Renal cortical epithelial cell (primary cell): ENCODE measurements at regions not wholly inside any gene's neighbourhood (a gene's known extent, or its start where the extent isn't known, plus 50 kb on each side); places are given as distances from the start of the nearest gene placed in this dataset.

Source experiments
- DNase-seq: peaks from one replicate; pipeline ENCODE4 v3.0.0-alpha.2; 2011; ENCODE audit warnings: low read depth

DNA sequence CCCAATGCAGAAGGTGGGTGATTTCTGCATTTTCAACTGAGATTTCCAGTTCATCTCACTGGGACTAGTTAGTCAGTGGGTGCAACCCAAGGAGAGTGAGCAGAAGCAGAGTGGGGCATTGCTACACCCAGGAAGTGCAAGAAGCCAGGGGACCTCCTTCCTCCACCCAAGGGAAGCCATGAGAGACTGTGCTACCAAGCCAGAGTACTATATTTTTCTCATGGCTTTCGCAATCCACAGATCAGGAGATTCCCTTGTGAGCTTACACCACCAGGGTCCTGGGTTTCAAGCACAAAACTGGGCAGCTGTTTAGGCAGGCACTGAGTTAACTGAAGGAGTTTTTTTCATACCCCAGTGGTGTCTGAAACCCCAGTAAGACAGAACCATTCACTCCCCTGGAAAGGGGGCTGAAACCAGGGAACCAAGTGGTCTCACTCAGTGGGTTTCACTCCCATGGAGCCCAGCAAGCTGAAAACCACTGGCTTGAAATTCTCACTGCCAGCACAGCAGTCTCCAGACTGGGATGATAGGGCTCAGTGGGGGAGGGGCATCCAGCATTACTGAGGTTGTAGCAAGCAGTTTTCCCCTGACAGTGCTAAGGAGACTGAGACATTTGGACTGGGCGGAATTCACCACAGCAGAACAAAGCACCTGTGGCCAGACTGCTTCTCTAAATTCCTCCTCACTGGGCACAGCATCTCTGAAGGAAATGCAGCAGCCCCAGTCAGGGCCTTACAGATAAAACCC lies 903.4 kb downstream of the TECRL start:
- no peak for DNase-seq

GRCh38 chr4:63493265-63493664 lies 916.0 kb downstream of the TECRL start:
- no peak for DNase-seq

GRCh38 chr4:63492515-63492914 lies 916.7 kb downstream of the TECRL start:
- DNase-seq: no peak

- DNase-seq: no peak
Measured at GRCh38 chr4:63464393-63464792, 944.9 kb downstream of the TECRL start.

DNA sequence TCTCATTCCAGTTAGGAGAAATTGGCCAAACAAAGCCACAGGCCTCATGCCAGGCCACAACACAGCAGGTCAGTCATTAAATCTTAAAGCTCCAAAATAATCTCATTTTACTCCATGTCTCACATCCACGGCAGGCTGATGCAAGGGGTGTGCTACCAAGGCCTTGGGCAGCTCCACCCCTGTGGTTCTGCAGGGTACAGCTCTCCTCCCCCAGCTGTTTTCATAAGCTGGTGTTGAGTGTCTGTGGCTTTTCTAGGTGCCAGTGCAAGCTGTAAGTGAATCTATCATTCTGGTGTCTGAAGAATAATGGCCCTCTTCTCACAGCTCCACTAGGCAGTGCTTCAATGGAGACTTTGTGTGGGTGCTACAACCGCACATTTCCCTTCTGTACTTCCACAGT lies 949.2 kb downstream of the TECRL start:
- DNase-seq: no peak

DNA sequence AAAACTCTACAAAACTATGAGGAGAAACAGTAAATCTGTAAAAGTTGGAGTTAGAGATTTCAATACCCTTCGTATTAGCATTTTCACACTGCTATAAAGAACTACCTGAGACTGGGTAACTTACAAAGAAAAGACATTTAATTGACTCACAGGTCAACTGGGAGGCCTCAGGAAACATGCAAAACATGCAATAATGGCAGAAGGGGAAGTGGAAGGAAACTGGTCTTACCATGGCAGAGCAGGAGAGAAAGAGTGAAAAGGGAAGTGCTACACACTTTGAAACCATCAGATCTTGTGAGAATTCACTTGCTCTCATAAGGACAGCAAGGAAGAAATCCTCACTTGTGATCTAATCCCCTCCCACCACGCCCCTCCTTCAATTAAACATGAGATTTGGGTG lies 949.9 kb downstream of the TECRL start:
- DNase-seq: no peak

DNA sequence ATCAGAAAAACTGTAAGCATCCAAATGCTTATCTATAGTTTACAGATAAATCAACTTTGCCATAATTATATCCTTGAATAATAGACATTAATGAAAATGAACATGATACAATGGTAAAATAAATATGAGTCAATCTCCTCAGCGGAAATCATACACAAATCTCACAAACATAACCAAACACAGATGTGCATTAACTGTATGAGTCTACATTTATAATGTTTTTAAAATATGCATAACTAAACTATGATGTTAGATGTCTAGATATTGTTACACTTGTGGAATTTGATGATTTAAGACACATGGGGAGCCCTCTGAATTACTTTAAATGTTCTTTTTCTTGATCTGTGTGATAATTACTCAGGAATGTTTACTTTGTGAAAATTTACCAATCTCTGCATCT lies 951.2 kb downstream of the TECRL start:
- no peak for DNase-seq

DNA sequence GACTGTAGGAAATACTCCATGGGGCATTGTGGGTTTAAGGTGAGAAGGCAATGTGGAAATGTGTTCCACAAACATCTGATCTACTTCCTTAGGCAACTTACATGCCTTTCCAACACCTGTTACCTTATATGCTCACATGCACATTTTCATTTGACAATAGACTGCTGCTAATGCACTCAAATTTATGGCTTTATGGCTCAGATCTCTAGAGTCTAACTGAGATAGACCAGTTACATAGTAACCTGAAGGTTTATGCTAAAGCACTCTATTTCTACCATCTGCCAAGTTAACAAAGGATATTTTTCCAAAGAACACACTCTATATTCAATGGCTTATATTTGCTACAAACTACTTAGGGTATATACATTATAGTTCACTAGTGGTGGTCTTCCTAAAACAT lies 969.0 kb downstream of the TECRL start:
- DNase-seq: no peak

DNA sequence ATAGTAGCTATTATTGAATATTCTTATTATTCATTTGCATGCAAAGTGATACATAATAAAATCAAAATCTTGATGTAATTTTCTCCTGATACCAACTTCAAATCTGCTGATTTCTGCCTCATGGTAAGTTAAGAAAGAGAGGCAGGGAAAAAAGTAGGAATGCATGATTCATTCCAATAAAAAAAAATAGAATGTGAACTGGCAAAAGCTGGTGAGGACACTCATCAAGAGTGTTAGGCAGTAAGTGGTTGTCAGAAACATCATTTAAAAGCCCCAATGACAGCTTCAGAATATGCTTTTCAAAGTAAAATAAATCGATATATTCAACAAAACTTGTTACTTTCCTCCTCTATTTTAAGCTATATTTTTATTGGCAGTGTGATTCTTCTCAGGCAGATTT lies 979.1 kb downstream of the TECRL start:
- no peak for DNase-seq

GRCh38 chr4:63396269-63396668 lies 1013.0 kb downstream of the TECRL start:
- no peak for DNase-seq

- no peak for DNase-seq
Measured at GRCh38 chr4:63393544-63393943, 1015.7 kb downstream of the TECRL start.

GRCh38 chr4:63379750-63380522 lies 1029.3 kb downstream of the TECRL start:
- DNase-seq: no peak

GRCh38 chr4:63371001-63371400 lies 1038.2 kb downstream of the TECRL start:
- no peak for DNase-seq

GRCh38 chr4:63361628-63362027 lies 1047.6 kb downstream of the TECRL start:
- no peak for DNase-seq

DNA sequence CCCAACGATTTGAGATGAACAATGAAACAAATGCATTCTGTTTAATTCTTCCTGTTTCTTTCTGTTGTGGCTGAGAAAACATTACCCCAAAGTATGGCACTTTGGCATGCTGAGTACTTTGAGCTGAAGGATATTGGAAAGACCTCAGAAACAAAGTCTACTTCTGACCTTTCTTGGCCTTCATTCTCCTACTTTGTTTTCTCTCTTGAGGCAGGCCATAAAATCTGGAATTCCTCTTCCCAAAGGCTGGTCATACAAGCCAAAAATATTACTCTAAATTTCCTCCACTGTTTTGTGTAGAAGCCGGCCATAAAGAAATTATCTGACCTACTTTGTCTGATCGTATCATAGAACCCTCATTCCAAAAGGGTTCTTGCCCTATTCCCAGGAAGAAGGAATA lies 1048.2 kb downstream of the TECRL start:
- no peak for DNase-seq

DNA sequence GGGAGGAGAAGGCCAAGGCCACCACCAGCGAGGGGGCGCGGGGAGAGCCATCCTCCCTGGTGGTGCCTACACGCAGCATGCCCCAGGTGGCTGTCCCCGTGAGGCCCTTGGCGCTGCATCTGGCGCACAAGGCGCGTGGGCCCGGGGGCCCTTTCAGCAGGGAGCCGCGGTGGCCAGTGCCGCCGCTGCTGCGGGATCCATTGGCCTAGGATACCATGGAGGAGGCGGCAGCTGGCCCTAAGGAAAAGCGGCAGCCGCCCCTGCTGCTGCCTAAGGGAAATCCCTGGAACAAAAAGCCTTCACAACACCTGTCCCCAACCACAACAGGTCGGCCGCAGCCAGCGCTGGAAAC lies 1059.6 kb downstream of the TECRL start:
- DNase-seq: no peak

GRCh38 chr4:63348735-63349673 lies 1060.2 kb downstream of the TECRL start:
- no peak for DNase-seq

DNA sequence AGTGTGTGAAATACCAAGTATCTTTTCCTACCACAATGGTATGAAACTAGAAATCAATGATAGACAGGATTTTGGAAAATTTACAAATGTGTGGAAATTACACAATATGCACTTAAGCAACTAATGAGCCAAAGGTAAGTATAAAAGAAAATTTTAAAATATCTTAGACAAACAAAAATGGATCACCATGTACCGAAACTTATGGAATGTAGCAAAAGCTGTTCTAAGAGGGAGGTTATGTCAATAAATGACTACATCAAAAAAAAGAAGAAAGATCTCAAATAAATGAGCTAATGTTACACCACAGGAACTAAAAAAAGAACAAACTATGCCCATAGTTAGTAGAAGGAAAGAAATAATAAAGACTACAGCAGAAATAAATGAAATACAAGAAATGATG lies 1084.1 kb downstream of the TECRL start:
- DNase-seq: no peak

GRCh38 chr4:63316633-63317032 lies 1092.6 kb downstream of the TECRL start:
- no peak for DNase-seq

GRCh38 chr4:63315651-63316050 lies 1093.6 kb downstream of the TECRL start:
- DNase-seq: no peak

- no peak for DNase-seq
Measured at GRCh38 chr4:63308697-63309096, 1100.6 kb downstream of the TECRL start.

DNA sequence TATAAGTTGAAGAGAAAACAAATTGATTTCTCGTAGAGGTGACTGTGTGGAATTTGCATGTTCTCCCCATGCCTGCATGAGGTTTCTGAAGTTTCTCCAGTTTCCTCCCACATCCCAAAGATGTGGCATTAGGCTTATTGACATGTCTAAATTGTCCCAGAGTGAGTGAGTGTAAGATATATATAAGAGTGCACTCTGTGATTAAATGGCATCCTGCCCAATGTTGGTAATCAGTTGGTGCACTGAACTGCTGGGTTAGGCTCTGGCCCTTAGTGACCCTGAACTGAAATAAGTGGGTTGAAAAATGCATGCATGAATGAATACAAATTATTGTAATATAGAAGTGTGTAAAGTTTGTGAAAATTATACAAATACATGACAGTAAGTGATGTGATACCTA lies 1106.5 kb downstream of the TECRL start:
- no peak for DNase-seq

DNA sequence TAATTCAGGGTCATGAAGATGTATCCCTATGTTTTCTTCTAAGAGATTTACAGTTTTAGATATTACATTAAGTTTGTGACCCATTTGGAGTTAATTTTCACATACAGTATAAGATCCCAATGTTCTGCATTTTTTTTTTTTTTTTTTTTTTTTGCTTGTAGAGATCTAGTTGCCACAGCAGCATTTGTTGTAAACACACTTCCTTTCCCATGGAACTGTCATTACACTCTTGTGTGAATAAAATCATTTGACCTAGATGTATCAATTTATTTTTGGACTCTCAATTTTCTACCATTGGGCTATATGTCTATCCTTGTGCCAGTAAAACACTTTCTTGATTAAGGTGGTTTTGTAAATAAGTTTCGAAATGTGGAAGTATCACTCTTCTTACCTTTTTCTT lies 1107.2 kb downstream of the TECRL start:
- DNase-seq: no peak
